ENCODE measurements at regions not wholly inside any gene's neighbourhood (a gene's known extent, or its start where the extent isn't known, plus 50 kb on each side); places are given as distances from the start of the nearest gene placed in this dataset.
A peak's percentile ranks its signal among the peaks of the same experiment; 100 is the strongest.

GRCh38 chr10:108868881-108869280 is 1054.4 kb downstream of the XPNPEP1 start:
- DNase-seq (ENCODE audit: low read depth in 2 of 2), result no peak
- H3K9ac ChIP-seq (ENCODE audit: insufficient read depth, low read length), result no peak overlapping the region

GRCh38 chr10:108862676-108863350 is 1060.5 kb downstream of the XPNPEP1 start:
- H3K27me3 ChIP-seq (ENCODE audit: control insufficient read depth, insufficient read depth, low read length), result no peaks in the 10 kb centered on the region
- H3K79me2 ChIP-seq (ENCODE audit: control insufficient read depth, insufficient read depth, low read length), result no peaks in the 10 kb centered on the region
- H3K36me3 ChIP-seq (ENCODE audit: control insufficient read depth, insufficient read depth, low read length), result no peaks in the 10 kb centered on the region
- TF ChIP-seq EZH2 (IDR thresholded peaks at IDR 0.05; ENCODE audit: low read length, missing control alignments) (no peak), CTCF (conservative IDR thresholded peaks at IDR 0.05 in 1 of 2, IDR thresholded peaks at IDR 0.05 in 1 of 2; ENCODE audit: low read depth in 1 of 2, low read length in 2 of 2) (no peak)
- H3K9me3 ChIP-seq (ENCODE audit: control insufficient read depth, insufficient read depth, low read depth, low read length), result no peaks in the 10 kb centered on the region
- no peak overlapping the region for H3K27ac ChIP-seq (ENCODE audit: insufficient read depth, low read length)
- H4K20me1 ChIP-seq (ENCODE audit: control insufficient read depth, extremely low read depth, insufficient read depth, low read length), result no peaks in the 10 kb centered on the region
- H3K4me3 ChIP-seq (replicated peaks in 1 of 4; ENCODE audit: control extremely low read depth in 1 of 4, insufficient read depth in 1 of 4, low read depth in 3 of 4, low read length in 4 of 4), result no peak overlapping the region
- H2AFZ ChIP-seq (ENCODE audit: low read length), result no peak overlapping the region
- peak; percentile 9 to 74 for DNase-seq (ENCODE audit: low read depth in 2 of 2)
- H3K4me2 ChIP-seq (ENCODE audit: extremely low read depth, insufficient read depth, low read length), result peak overlapping the region; percentile 13
- H3K4me1 ChIP-seq (ENCODE audit: control insufficient read depth, extremely low read depth, insufficient read depth, low read length), result no peaks in the 10 kb centered on the region
- H3K9ac ChIP-seq (ENCODE audit: insufficient read depth, low read length), result no peak overlapping the region

More at GRCh38 chr10:108868881-108869280, 1054.4 kb downstream of the XPNPEP1 start:
- Histone ChIP-seq H3K36me3 (ENCODE audit: control insufficient read depth, insufficient read depth, low read length) (no peaks in the 10 kb centered on the region), H3K4me2 (ENCODE audit: extremely low read depth, insufficient read depth, low read length) (no peak overlapping the region), H3K4me3 (replicated peaks in 1 of 4; ENCODE audit: control extremely low read depth in 1 of 4, insufficient read depth in 1 of 4, low read depth in 3 of 4, low read length in 4 of 4) (no peak overlapping the region), H3K79me2 (ENCODE audit: control insufficient read depth, insufficient read depth, low read length) (no peaks in the 10 kb centered on the region), H2AFZ (ENCODE audit: low read length) (no peak overlapping the region), H3K4me1 (ENCODE audit: control insufficient read depth, extremely low read depth, insufficient read depth, low read length) (no peaks in the 10 kb centered on the region), H4K20me1 (ENCODE audit: control insufficient read depth, extremely low read depth, insufficient read depth, low read length) (no peaks in the 10 kb centered on the region), H3K27me3 (ENCODE audit: control insufficient read depth, insufficient read depth, low read length) (no peaks in the 10 kb centered on the region), H3K27ac (ENCODE audit: insufficient read depth, low read length) (no peak overlapping the region), H3K9me3 (ENCODE audit: control insufficient read depth, insufficient read depth, low read depth, low read length) (no peaks in the 10 kb centered on the region)
- TF ChIP-seq EZH2 (IDR thresholded peaks at IDR 0.05; ENCODE audit: low read length, missing control alignments) (no peak), CTCF (conservative IDR thresholded peaks at IDR 0.05 in 1 of 2, IDR thresholded peaks at IDR 0.05 in 1 of 2; ENCODE audit: low read depth in 1 of 2, low read length in 2 of 2) (no peak)

- no peaks in the 10 kb centered on the region for H4K20me1 ChIP-seq (ENCODE audit: control insufficient read depth, extremely low read depth, insufficient read depth, low read length)
- no peak overlapping the region for H3K27ac ChIP-seq (ENCODE audit: insufficient read depth, low read length)
- DNase-seq (ENCODE audit: low read depth in 2 of 2), result no peak
- H3K9me3 ChIP-seq (ENCODE audit: control insufficient read depth, insufficient read depth, low read depth, low read length), result no peaks in the 10 kb centered on the region
- no peak overlapping the region for H3K4me3 ChIP-seq (replicated peaks in 1 of 4; ENCODE audit: control extremely low read depth in 1 of 4, insufficient read depth in 1 of 4, low read depth in 3 of 4, low read length in 4 of 4)
- no peak overlapping the region for H2AFZ ChIP-seq (ENCODE audit: low read length)
- H3K4me2 ChIP-seq (ENCODE audit: extremely low read depth, insufficient read depth, low read length), result no peak overlapping the region
- no peaks in the 10 kb centered on the region for H3K27me3 ChIP-seq (ENCODE audit: control insufficient read depth, insufficient read depth, low read length)
- H3K36me3 ChIP-seq (ENCODE audit: control insufficient read depth, insufficient read depth, low read length), result no peaks in the 10 kb centered on the region
- no peaks in the 10 kb centered on the region for H3K79me2 ChIP-seq (ENCODE audit: control insufficient read depth, insufficient read depth, low read length)
- TF ChIP-seq EZH2 (IDR thresholded peaks at IDR 0.05; ENCODE audit: low read length, missing control alignments) (no peak), CTCF (conservative IDR thresholded peaks at IDR 0.05 in 1 of 2, IDR thresholded peaks at IDR 0.05 in 1 of 2; ENCODE audit: low read depth in 1 of 2, low read length in 2 of 2) (no peak)
- H3K9ac ChIP-seq (ENCODE audit: insufficient read depth, low read length), result no peak overlapping the region
- no peaks in the 10 kb centered on the region for H3K4me1 ChIP-seq (ENCODE audit: control insufficient read depth, extremely low read depth, insufficient read depth, low read length)
Observed at GRCh38 chr10:108861181-108861754, 1062.0 kb downstream of the XPNPEP1 start.

Measured in fibroblast of lung (primary cell).